HepG2 (cell line): ENCODE measurements at regions not wholly inside any gene's neighbourhood (a gene's known extent, or its start where the extent isn't known, plus 50 kb on each side); places are given as distances from the start of the nearest gene placed in this dataset.

Experiments used
- ATAC-seq: fragments of 200-7000 bp; cut with Tn5 transposase; 3 replicates; pipeline ENCODE4 v1.9.1; 2020; ENCODE audit warnings: mild to moderate bottlenecking, moderate library complexity
- BruUV-seq: library from RNA; stranded (reverse); fragments of 400-500 nt; replicated peaks from 2 replicates; lab custom pipeline; 2021; lab: Mats Ljungman, UMichigan
- CTCF ChIA-PET: fragments of 300-600 bp; formaldehyde crosslinking; extraction: SDS; loops from one replicate; lab custom pipeline; 2021; ENCODE audit warnings: low total read pairs, inconsistent platforms, low intra/inter-chr PET ratio; lab: Yijun Ruan, JAX
- POLR2A ChIA-PET: fragments of 350-600 bp; sonication (Branson Sonifier 250); formaldehyde crosslinking; loops from one replicate; lab custom pipeline; 2020; ENCODE audit warnings: antibody characterized with exemption, inconsistent platforms; lab: Yijun Ruan, JAX
- DNase-seq: peaks from one replicate; pipeline ENCODE4 v3.0.0-alpha.2; 2015; ENCODE audit warnings: low spot score
- FAIRE-seq: peaks from 3 replicates; lab custom pipeline; 2011; peaks lifted over from hg19 to GRCh38; lab: Jason Lieb, UNC
- H2AFZ ChIP-seq: one replicate; pipeline ENCODE4 v1.6.1; 2011; ENCODE audit warnings: low read length, inconsistent platforms
- H3K27ac ChIP-seq: fragments of 300-600 bp; 3 replicates; pipeline ENCODE4 v1.8.0; 2011; ENCODE audit warnings: mixed run types, mild to moderate bottlenecking, mixed read lengths, low read length, inconsistent platforms; ENCODE audit not compliant: insufficient read depth; ENCODE audit errors: extremely low read length
- H3K27me3 ChIP-seq, 2 experiments: fragments of 200-600 bp in 1 of 2; 2 replicates in 1 of 2; 3 replicates in 1 of 2; pipeline versions ENCODE4 v1.6.0 to v1.8.0; 2011; ENCODE audit warnings: low read length in 2 of 2, mild to moderate bottlenecking in 2 of 2, moderate library complexity in 2 of 2, inconsistent platforms in 1 of 2; ENCODE audit not compliant: insufficient read depth in 2 of 2, control insufficient read depth in 1 of 2
- H3K36me3 ChIP-seq, 2 experiments: fragments of 200-600 bp in 1 of 2; replicated peaks in 1 of 2; 2 replicates in 1 of 2; 3 replicates in 1 of 2; pipeline versions ENCODE4 v1.5.1 to v1.8.0; 2011; ENCODE audit warnings: low read length in 2 of 2, inconsistent platforms in 1 of 2; ENCODE audit not compliant: insufficient read depth in 2 of 2, control insufficient read depth in 1 of 2
- H3K4me1 ChIP-seq: 2 replicates; pipeline ENCODE4 v1.5.1; 2012; ENCODE audit warnings: low read length, inconsistent platforms; ENCODE audit not compliant: insufficient read depth
- H3K4me2 ChIP-seq: 2 replicates; pipeline ENCODE4 v1.6.0; 2011; ENCODE audit warnings: low read depth, low read length, inconsistent platforms
- H3K4me3 ChIP-seq, 3 experiments: fragments of 200-600 bp in 1 of 3; sonication (generic), shearing (Covaris generic) in 1 of 3; replicated peaks in 1 of 3; 2 replicates each; pipeline ENCODE4 v1.5.1; 2011 to 2016; ENCODE audit warnings: low read length in 3 of 3, inconsistent platforms in 2 of 3, low read depth in 2 of 3, mild to moderate bottlenecking in 2 of 3, control low read depth in 1 of 3, mixed read lengths in 1 of 3; ENCODE audit not compliant: insufficient read depth in 1 of 3
- H3K79me2 ChIP-seq: one replicate; pipeline ENCODE4 v1.6.1; 2011; ENCODE audit warnings: low read length, inconsistent platforms; ENCODE audit not compliant: insufficient read depth
- H3K9ac ChIP-seq: 2 replicates; pipeline ENCODE4 v1.6.0; 2011; ENCODE audit warnings: mild to moderate bottlenecking, low read depth, low read length, inconsistent platforms; ENCODE audit not compliant: insufficient read depth
- H3K9me3 ChIP-seq: 2 replicates; pipeline ENCODE4 v1.5.1; 2012; ENCODE audit warnings: mild to moderate bottlenecking, low read length
- H4K20me1 ChIP-seq: 2 replicates; pipeline ENCODE4 v1.6.0; 2011; ENCODE audit warnings: inconsistent platforms, mild to moderate bottlenecking, low read length, moderate library complexity; ENCODE audit not compliant: insufficient read depth
- CAMTA2 ChIP-seq: sonication (generic); formaldehyde crosslinking; IDR thresholded peaks from 2 replicates; pipeline ENCODE4 v1.4.0; 2020; ENCODE audit warnings: mild to moderate bottlenecking, missing genetic modification reagents, borderline replicate concordance
- HES4 ChIP-seq: sonication (generic); formaldehyde crosslinking; IDR thresholded peaks from 2 replicates; pipeline ENCODE4 v1.9.0; 2021; ENCODE audit warnings: mild to moderate bottlenecking, missing genetic modification reagents, borderline replicate concordance
- MAFG ChIP-seq: sonication (generic); formaldehyde crosslinking; IDR thresholded peaks from 2 replicates; pipeline ENCODE4 v1.5.1; 2020; ENCODE audit warnings: mild to moderate bottlenecking, missing genetic modification reagents
- ZFP36L1 ChIP-seq: sonication (generic); formaldehyde crosslinking; IDR thresholded peaks from 2 replicates; pipeline ENCODE4 v1.8.0; 2022; ENCODE audit warnings: mild to moderate bottlenecking, missing genetic modification reagents, moderate library complexity
- ZNF17 ChIP-seq: sonication (generic); formaldehyde crosslinking; IDR thresholded peaks from 2 replicates; pipeline ENCODE4 v1.5.0; 2020; ENCODE audit warnings: mild to moderate bottlenecking, missing genetic modification reagents
- ZNF264 ChIP-seq: sonication (generic); formaldehyde crosslinking; IDR thresholded peaks from 2 replicates; pipeline ENCODE4 v1.4.0; 2020; ENCODE audit warnings: missing genetic modification reagents
- ZNF609 ChIP-seq: sonication (generic); formaldehyde crosslinking; IDR thresholded peaks from 2 replicates; pipeline ENCODE4 v1.4.0; 2020; ENCODE audit warnings: mild to moderate bottlenecking, missing genetic modification reagents, borderline replicate concordance
- WGBS: methylation state at CpG from one replicate; pipeline ENCODE4 v1.1.6; 2017; ENCODE audit warnings: low lambda C conversion rate; 5-methylcytosine and 5-hydroxymethylcytosine counted together
- in situ Hi-C: cut with HindIII; loops from 2 replicates; pipeline ENCODE4 v1.10.0; 2017; ENCODE audit warnings: low pct_unique_long_range_greater_than_20kb; ENCODE audit not compliant: extremely low pct_ligation_motif_present
- intact Hi-C: fragments of 100-400 bp; cut with micrococcal nuclease; formaldehyde crosslinking; loops from one replicate; pipeline ENCODE4 v1.10.0; 2022; ENCODE audit not compliant: unreplicated experiment
- TF ChIP-seq, protein P1 (sequence below): sonication (generic); formaldehyde crosslinking; IDR thresholded peaks from 2 replicates; pipeline ENCODE4 v1.8.0; 2022; ENCODE audit warnings: mild to moderate bottlenecking, missing genetic modification reagents
- TF ChIP-seq, protein P2 (sequence below): sonication (generic); formaldehyde crosslinking; IDR thresholded peaks from 2 replicates; pipeline ENCODE4 v1.8.1; 2022; ENCODE audit warnings: low read depth, mild to moderate bottlenecking, missing genetic modification reagents
- TF ChIP-seq, protein P3 (sequence below): sonication (generic); formaldehyde crosslinking; IDR thresholded peaks from 2 replicates; pipeline ENCODE4 v1.4.0; 2020; ENCODE audit warnings: missing genetic modification reagents

- FAIRE-seq (no peak), DNase-seq (no peak), ATAC-seq (no peak)
- BruUV-seq, result no TSS peak
- ChIA-PET POLR2A (no interaction called here), CTCF (no interaction called here)
- Histone ChIP-seq H3K9me3 (no peaks in the 10 kb centered on the region), H2AFZ (no peak overlapping the region), H3K4me2 (no peak overlapping the region), H3K79me2 (no peaks in the 10 kb centered on the region), H3K27me3 (no peaks in the 10 kb centered on the region; a peak in 1 of 5 replicates), H3K4me3 (no peak overlapping the region), H3K27ac (no peak overlapping the region), H3K36me3 (no peaks in the 10 kb centered on the region), H4K20me1 (no peaks in the 10 kb centered on the region), H3K9ac (no peak overlapping the region), H3K4me1 (no peaks in the 10 kb centered on the region)
- in situ Hi-C loops, result no loop called here
- WGBS, result 9% methylated on average over 1 of the region's 1 CpG
- intact Hi-C loops, result no loop called here
- TF ChIP-seq ZNF17 (CRISPR knock-in tag) (no peak), MAFG (CRISPR knock-in tag) (no peak), CAMTA2 (CRISPR knock-in tag) (no peak), ZNF609 (CRISPR knock-in tag) (no peak), ZNF264 (CRISPR knock-in tag) (no peak), HES4 (CRISPR knock-in tag) (no peak), ZFP36L1 (no peak)
- TF ChIP-seq, protein P1, sequence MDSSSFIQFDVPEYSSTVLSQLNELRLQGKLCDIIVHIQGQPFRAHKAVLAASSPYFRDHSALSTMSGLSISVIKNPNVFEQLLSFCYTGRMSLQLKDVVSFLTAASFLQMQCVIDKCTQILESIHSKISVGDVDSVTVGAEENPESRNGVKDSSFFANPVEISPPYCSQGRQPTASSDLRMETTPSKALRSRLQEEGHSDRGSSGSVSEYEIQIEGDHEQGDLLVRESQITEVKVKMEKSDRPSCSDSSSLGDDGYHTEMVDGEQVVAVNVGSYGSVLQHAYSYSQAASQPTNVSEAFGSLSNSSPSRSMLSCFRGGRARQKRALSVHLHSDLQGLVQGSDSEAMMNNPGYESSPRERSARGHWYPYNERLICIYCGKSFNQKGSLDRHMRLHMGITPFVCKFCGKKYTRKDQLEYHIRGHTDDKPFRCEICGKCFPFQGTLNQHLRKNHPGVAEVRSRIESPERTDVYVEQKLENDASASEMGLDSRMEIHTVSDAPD (CRISPR knock-in tag), result no peak
- TF ChIP-seq, protein P2, sequence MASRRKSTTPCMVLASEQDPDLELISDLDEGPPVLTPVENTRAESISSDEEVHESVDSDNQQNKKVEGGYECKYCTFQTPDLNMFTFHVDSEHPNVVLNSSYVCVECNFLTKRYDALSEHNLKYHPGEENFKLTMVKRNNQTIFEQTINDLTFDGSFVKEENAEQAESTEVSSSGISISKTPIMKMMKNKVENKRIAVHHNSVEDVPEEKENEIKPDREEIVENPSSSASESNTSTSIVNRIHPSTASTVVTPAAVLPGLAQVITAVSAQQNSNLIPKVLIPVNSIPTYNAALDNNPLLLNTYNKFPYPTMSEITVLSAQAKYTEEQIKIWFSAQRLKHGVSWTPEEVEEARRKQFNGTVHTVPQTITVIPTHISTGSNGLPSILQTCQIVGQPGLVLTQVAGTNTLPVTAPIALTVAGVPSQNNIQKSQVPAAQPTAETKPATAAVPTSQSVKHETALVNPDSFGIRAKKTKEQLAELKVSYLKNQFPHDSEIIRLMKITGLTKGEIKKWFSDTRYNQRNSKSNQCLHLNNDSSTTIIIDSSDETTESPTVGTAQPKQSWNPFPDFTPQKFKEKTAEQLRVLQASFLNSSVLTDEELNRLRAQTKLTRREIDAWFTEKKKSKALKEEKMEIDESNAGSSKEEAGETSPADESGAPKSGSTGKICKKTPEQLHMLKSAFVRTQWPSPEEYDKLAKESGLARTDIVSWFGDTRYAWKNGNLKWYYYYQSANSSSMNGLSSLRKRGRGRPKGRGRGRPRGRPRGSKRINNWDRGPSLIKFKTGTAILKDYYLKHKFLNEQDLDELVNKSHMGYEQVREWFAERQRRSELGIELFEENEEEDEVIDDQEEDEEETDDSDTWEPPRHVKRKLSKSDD (CRISPR knock-in tag), result no peak
- TF ChIP-seq, protein P3, sequence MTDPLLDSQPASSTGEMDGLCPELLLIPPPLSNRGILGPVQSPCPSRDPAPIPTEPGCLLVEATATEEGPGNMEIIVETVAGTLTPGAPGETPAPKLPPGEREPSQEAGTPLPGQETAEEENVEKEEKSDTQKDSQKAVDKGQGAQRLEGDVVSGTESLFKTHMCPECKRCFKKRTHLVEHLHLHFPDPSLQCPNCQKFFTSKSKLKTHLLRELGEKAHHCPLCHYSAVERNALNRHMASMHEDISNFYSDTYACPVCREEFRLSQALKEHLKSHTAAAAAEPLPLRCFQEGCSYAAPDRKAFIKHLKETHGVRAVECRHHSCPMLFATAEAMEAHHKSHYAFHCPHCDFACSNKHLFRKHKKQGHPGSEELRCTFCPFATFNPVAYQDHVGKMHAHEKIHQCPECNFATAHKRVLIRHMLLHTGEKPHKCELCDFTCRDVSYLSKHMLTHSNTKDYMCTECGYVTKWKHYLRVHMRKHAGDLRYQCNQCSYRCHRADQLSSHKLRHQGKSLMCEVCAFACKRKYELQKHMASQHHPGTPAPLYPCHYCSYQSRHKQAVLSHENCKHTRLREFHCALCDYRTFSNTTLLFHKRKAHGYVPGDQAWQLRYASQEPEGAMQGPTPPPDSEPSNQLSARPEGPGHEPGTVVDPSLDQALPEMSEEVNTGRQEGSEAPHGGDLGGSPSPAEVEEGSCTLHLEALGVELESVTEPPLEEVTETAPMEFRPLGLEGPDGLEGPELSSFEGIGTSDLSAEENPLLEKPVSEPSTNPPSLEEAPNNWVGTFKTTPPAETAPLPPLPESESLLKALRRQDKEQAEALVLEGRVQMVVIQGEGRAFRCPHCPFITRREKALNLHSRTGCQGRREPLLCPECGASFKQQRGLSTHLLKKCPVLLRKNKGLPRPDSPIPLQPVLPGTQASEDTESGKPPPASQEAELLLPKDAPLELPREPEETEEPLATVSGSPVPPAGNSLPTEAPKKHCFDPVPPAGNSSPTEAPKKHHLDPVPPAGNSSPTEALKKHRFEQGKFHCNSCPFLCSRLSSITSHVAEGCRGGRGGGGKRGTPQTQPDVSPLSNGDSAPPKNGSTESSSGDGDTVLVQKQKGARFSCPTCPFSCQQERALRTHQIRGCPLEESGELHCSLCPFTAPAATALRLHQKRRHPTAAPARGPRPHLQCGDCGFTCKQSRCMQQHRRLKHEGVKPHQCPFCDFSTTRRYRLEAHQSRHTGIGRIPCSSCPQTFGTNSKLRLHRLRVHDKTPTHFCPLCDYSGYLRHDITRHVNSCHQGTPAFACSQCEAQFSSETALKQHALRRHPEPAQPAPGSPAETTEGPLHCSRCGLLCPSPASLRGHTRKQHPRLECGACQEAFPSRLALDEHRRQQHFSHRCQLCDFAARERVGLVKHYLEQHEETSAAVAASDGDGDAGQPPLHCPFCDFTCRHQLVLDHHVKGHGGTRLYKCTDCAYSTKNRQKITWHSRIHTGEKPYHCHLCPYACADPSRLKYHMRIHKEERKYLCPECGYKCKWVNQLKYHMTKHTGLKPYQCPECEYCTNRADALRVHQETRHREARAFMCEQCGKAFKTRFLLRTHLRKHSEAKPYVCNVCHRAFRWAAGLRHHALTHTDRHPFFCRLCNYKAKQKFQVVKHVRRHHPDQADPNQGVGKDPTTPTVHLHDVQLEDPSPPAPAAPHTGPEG, result no peak
Measured at GRCh38 chr10:36236341-36236740, 594.2 kb upstream of the FZD8 start.
